Peyer's patch (tissue), 4 donors: ENCODE measurements at regions not wholly inside any gene's neighbourhood (a gene's known extent, or its start where the extent isn't known, plus 50 kb on each side); places are given as distances from the start of the nearest gene placed in this dataset.

Experiments
- CTCF ChIP-seq, 6 experiments: fragments of 450-650 bp in 4 of 6; fragments of 200-600 bp in 2 of 6; sonication (generic) in 1 of 6; IDR thresholded peaks; one replicate each; pipeline ENCODE4 v1.5.1; 2017 to 2019; ENCODE audit warnings: antibody characterized with exemption in 6 of 6, mild to moderate bottlenecking in 3 of 6, moderate library complexity in 1 of 6
- POLR2A ChIP-seq, 2 donors: fragments of 450-650 bp; IDR thresholded peaks; one replicate each; pipeline ENCODE4 v1.5.1; 2017; ENCODE audit warnings: antibody characterized with exemption in 2 of 2, mild to moderate bottlenecking in 2 of 2, moderate library complexity in 2 of 2

- TF ChIP-seq POLR2A (IDR thresholded peaks at IDR 0.05) (no peak), CTCF (IDR thresholded peaks at IDR 0.05) (no peak)
Observed at GRCh38 chr21:16840538-16840937, 672.3 kb upstream of the CXADR start.
